HepG2 (cell line): ENCODE measurements at regions not wholly inside any gene's neighbourhood (a gene's known extent, or its start where the extent isn't known, plus 50 kb on each side); places are given as distances from the start of the nearest gene placed in this dataset.

Source experiments
- ARID4A ChIP-seq: sonication (generic); formaldehyde crosslinking; IDR thresholded peaks from 2 replicates; pipeline ENCODE4 v1.5.0; 2020; ENCODE audit warnings: mild to moderate bottlenecking, missing genetic modification reagents, borderline replicate concordance
- DR1 ChIP-seq: sonication (generic); formaldehyde crosslinking; IDR thresholded peaks from 2 replicates; pipeline ENCODE4 v1.8.0; 2021; ENCODE audit warnings: mild to moderate bottlenecking, missing genetic modification reagents, inconsistent platforms
- ISX ChIP-seq: sonication (generic); formaldehyde crosslinking; conservative IDR thresholded peaks from 2 replicates; pipeline ENCODE4 v1.5.0; 2020; ENCODE audit warnings: missing genetic modification reagents
- KAT2B ChIP-seq: fragments of 150-350 bp; IDR thresholded peaks from 2 replicates; pipeline ENCODE4 v1.6.1; 2014; ENCODE audit warnings: low read depth, low read length, borderline replicate concordance
- NFIB ChIP-seq: sonication (generic); formaldehyde crosslinking; IDR thresholded peaks from 2 replicates; pipeline ENCODE4 v1.9.0; 2021; ENCODE audit warnings: missing genetic modification reagents, mild to moderate bottlenecking, borderline replicate concordance
- NFKB2 ChIP-seq: sonication (generic); formaldehyde crosslinking; IDR thresholded peaks from 2 replicates; pipeline ENCODE4 v1.4.0; 2020; ENCODE audit warnings: missing genetic modification reagents, borderline replicate concordance
- POLR2A ChIP-seq, 2 experiments: IDR thresholded peaks; 2 replicates each; pipeline ENCODE4 v1.6.1; 2011; ENCODE audit warnings: low read depth in 2 of 2, low read length in 2 of 2, mild to moderate bottlenecking in 1 of 2, moderate library complexity in 1 of 2; ENCODE audit not compliant: insufficient read depth in 1 of 2
- RBM39 ChIP-seq: fragments of 200-400 bp; formaldehyde crosslinking; IDR thresholded peaks from one replicate; pipeline ENCODE4 v1.6.1; 2018; ENCODE audit warnings: antibody characterized with exemption, mild to moderate bottlenecking, low read depth, low read length; ENCODE audit not compliant: poor library complexity, severe bottlenecking
- SP2 ChIP-seq: sonication (generic); formaldehyde crosslinking; IDR thresholded peaks from 2 replicates; pipeline ENCODE4 v1.5.1; 2020; ENCODE audit warnings: mild to moderate bottlenecking, missing genetic modification reagents
- TBL1XR1 ChIP-seq: fragments of 150-350 bp; IDR thresholded peaks from 2 replicates; pipeline ENCODE4 v1.6.1; 2014; ENCODE audit warnings: borderline replicate concordance, low read length; ENCODE audit not compliant: partially characterized antibody
- TFDP1 ChIP-seq: IDR thresholded peaks from 2 replicates; pipeline ENCODE4 v1.6.1; 2016; ENCODE audit warnings: missing compliant biosample characterization, missing genetic modification reagents, borderline replicate concordance
- THAP9 ChIP-seq: sonication (generic); formaldehyde crosslinking; IDR thresholded peaks from 2 replicates; pipeline ENCODE4; 2020; ENCODE audit warnings: missing genetic modification reagents, mild to moderate bottlenecking, borderline replicate concordance
- TRIM24 ChIP-seq: sonication (generic); formaldehyde crosslinking; IDR thresholded peaks from 2 replicates; pipeline ENCODE4 v1.8.0; 2022; ENCODE audit warnings: mild to moderate bottlenecking, missing genetic modification reagents
- YEATS2 ChIP-seq: sonication (generic); formaldehyde crosslinking; IDR thresholded peaks from 2 replicates; pipeline ENCODE4 v1.4.0; 2020; ENCODE audit warnings: missing genetic modification reagents, borderline replicate concordance
- ZBTB21 ChIP-seq: sonication (generic); formaldehyde crosslinking; IDR thresholded peaks from 2 replicates; pipeline ENCODE4 v1.4.0; 2020; ENCODE audit warnings: missing genetic modification reagents
- ZFX ChIP-seq: sonication (generic); formaldehyde crosslinking; IDR thresholded peaks from 2 replicates; pipeline ENCODE4 v1.4.0; 2020; ENCODE audit warnings: mild to moderate bottlenecking, low read depth, missing genetic modification reagents, moderate library complexity
- ZNF333 ChIP-seq: sonication (generic); formaldehyde crosslinking; IDR thresholded peaks from 2 replicates; pipeline ENCODE4 v1.4.0; 2020; ENCODE audit warnings: mild to moderate bottlenecking, missing genetic modification reagents, borderline replicate concordance
- ZNF451 ChIP-seq: sonication (generic); formaldehyde crosslinking; IDR thresholded peaks from 2 replicates; pipeline ENCODE4 v1.5.0; 2020; ENCODE audit warnings: mild to moderate bottlenecking, missing genetic modification reagents
- ZNF510 ChIP-seq: sonication (generic); formaldehyde crosslinking; IDR thresholded peaks from 2 replicates; pipeline ENCODE4 v1.4.0; 2020; ENCODE audit warnings: low read depth, mild to moderate bottlenecking, missing genetic modification reagents
- ZNF567 ChIP-seq: sonication (generic); formaldehyde crosslinking; IDR thresholded peaks from 2 replicates; pipeline ENCODE4 v1.8.1; 2023; ENCODE audit warnings: mild to moderate bottlenecking, missing genetic modification reagents, borderline replicate concordance
- ZNF644 ChIP-seq: IDR thresholded peaks from 2 replicates; pipeline ENCODE4 v1.6.1; 2016; ENCODE audit warnings: low read depth
- ZNF678 ChIP-seq: sonication (generic); formaldehyde crosslinking; IDR thresholded peaks from 2 replicates; pipeline ENCODE4 v1.4.0; 2020; ENCODE audit warnings: mild to moderate bottlenecking, missing genetic modification reagents
- ZNF749 ChIP-seq: sonication (generic); formaldehyde crosslinking; IDR thresholded peaks from 2 replicates; pipeline ENCODE4 v1.8.0; 2022; ENCODE audit warnings: mild to moderate bottlenecking, missing genetic modification reagents, moderate library complexity, borderline replicate concordance
- ZNF772 ChIP-seq: sonication (generic); formaldehyde crosslinking; IDR thresholded peaks from 2 replicates; pipeline ENCODE4 v1.5.0; 2020; ENCODE audit warnings: mild to moderate bottlenecking, missing genetic modification reagents

GRCh38 chr1:58881471-58881994 lies 97.7 kb upstream of the JUN start (continued):
- TF ChIP-seq ZNF567 (0 out of 2 replicates have a peak, but pooled peaks have one; percentile 57), ZNF333 (CRISPR knock-in tag) (no peak), ZNF510 (CRISPR knock-in tag) (no peak), YEATS2 (CRISPR knock-in tag) (peak; percentile 83; the same call in 1 of the 2 replicates), ZNF749 (CRISPR knock-in tag) (no peak), ZNF451 (no peak), ZFX (CRISPR knock-in tag) (peak; percentile 49), NFIB (CRISPR knock-in tag) (no peak), THAP9 (CRISPR knock-in tag) (peak; percentile 59; the same call in 1 of the 2 replicates), ZNF644 (peak; percentile 92), TFDP1 (CRISPR knock-in tag) (no peak), ZBTB21 (CRISPR knock-in tag) (0 out of 2 replicates have a peak, but pooled peaks have one; percentile 39), RBM39 (no peak), TBL1XR1 (peak; percentile 98), DR1 (no peak), TRIM24 (CRISPR knock-in tag) (peak; percentile 98), SP2 (CRISPR knock-in tag) (no peak), POLR2A (IDR thresholded peaks at IDR 0.05; ENCODE audit: insufficient read depth in 1 of 2, low read depth in 2 of 2, low read length in 2 of 2) (no peak), ZNF772 (CRISPR knock-in tag) (peak; percentile 70; the same call in 1 of the 2 replicates), ISX (CRISPR knock-in tag) (no peak), ARID4A (CRISPR knock-in tag) (peak; percentile 89; the same call in 1 of the 2 replicates), ZNF678 (CRISPR knock-in tag) (no peak), NFKB2 (CRISPR knock-in tag) (peak; percentile 59; the same call in 1 of the 2 replicates), KAT2B (no peak)
